CD4-positive, CD25-positive, alpha-beta regulatory T cell (primary cell): ENCODE measurements at regions not wholly inside any gene's neighbourhood (a gene's known extent, or its start where the extent isn't known, plus 50 kb on each side); places are given as distances from the start of the nearest gene placed in this dataset.

Source experiments
- ATAC-seq, 2 donors: fragments of 150-1000 bp; cut with Tn5 transposase; one replicate each; pipeline ENCODE4 v1.10.0; 2021; ENCODE audit warnings: low read depth in 2 of 2, moderate number of reproducible peaks in 2 of 2, moderate library complexity in 1 of 2
- DNase-seq, 3 donors: peaks; one replicate each; pipeline versions ENCODE4 v3.0.0 to v3.0.0-alpha.2; 2012 to 2022; ENCODE audit warnings: mixed read lengths in 1 of 3
- H3K27ac ChIP-seq: one replicate; pipeline ENCODE4 v1.7.0; 2013; ENCODE audit warnings: mild to moderate bottlenecking, low read length; ENCODE audit not compliant: insufficient read depth, poor library complexity, severe bottlenecking
- H3K27me3 ChIP-seq: one replicate; pipeline ENCODE4 v1.7.0; 2013; ENCODE audit warnings: low read length; ENCODE audit not compliant: control insufficient read depth, insufficient read depth
- H3K36me3 ChIP-seq: one replicate; pipeline ENCODE4 v1.7.0; 2013; ENCODE audit warnings: mild to moderate bottlenecking, low read length, moderate library complexity; ENCODE audit not compliant: control insufficient read depth, insufficient read depth
- H3K4me1 ChIP-seq: 2 replicates; pipeline ENCODE4 v1.7.0; 2013; ENCODE audit warnings: mild to moderate bottlenecking, low read length; ENCODE audit not compliant: insufficient read depth, control insufficient read depth, poor library complexity, severe bottlenecking
- H3K4me3 ChIP-seq: one replicate; pipeline ENCODE4 v1.7.0; 2013; ENCODE audit warnings: low read depth, mild to moderate bottlenecking, low read length, moderate library complexity
- H3K9me3 ChIP-seq, 2 experiments: 1 replicate in 1 of 2; 2 replicates in 1 of 2; pipeline ENCODE4 v1.7.0; 2013; ENCODE audit warnings: low read length in 2 of 2, mild to moderate bottlenecking in 1 of 2, moderate library complexity in 1 of 2; ENCODE audit not compliant: control insufficient read depth in 2 of 2
- H3K27ac Mint-ChIP-seq, 3 donors: one replicate each; pipeline ENCODE4 v1.8.0; 2020 to 2022; ENCODE audit warnings: mild to moderate bottlenecking in 3 of 3, mixed read lengths in 3 of 3, moderate library complexity in 2 of 3
- H3K27me3 Mint-ChIP-seq: one replicate; pipeline ENCODE4 v1.8.0; 2022; ENCODE audit warnings: mild to moderate bottlenecking, mixed read lengths
- H3K36me3 Mint-ChIP-seq: one replicate; pipeline ENCODE4 v1.8.0; 2020; ENCODE audit warnings: mixed read lengths
- H3K4me1 Mint-ChIP-seq, 4 donors: one replicate each; pipeline ENCODE4 v1.8.0; 2020 to 2022; ENCODE audit warnings: mixed read lengths in 4 of 4, mild to moderate bottlenecking in 1 of 4
- H3K4me3 Mint-ChIP-seq, 4 donors: one replicate each; pipeline ENCODE4 v1.8.0; 2020 to 2022; ENCODE audit warnings: mild to moderate bottlenecking in 4 of 4, mixed read lengths in 4 of 4, moderate library complexity in 3 of 4
- H3K9me3 Mint-ChIP-seq, 7 donors: one replicate each; pipeline ENCODE4 v1.8.0; 2020 to 2022; ENCODE audit warnings: mixed read lengths in 7 of 7, mild to moderate bottlenecking in 3 of 7, moderate library complexity in 2 of 7

DNA sequence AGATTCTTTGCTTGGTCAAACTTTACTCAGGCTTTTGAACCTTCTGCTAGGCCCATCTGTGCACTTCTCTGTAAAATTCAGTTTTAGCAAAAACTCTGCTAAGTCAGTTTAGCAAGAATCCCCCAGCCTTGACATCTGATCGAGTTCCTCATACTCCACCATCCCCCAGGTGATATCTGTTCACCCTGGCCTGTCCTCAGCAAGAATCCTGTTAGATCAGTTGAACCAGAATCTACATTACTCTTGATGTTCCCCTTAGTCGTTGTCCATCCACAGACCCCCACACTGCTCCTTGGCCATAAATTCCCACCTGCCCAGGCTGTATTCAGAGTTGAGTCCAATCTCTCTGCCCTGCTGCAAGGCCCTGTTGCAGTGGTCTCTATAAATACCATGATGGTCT, 162.6 kb downstream of the ZNF674 start:
- peaks cover 5% of the 10 kb centered on the region for H3K27me3 Mint-ChIP-seq
- Histone ChIP-seq H3K9me3 (no peaks in the 10 kb centered on the region), H3K36me3 (no peaks in the 10 kb centered on the region), H3K27me3 (no peaks in the 10 kb centered on the region), H3K4me3 (no peak overlapping the region), H3K27ac (no peak overlapping the region), H3K4me1 (no peaks in the 10 kb centered on the region)
- no peak overlapping the region for H3K27ac Mint-ChIP-seq
- peaks cover 0 to 3% (median 0%) of the 10 kb centered on the region in 7 donors for H3K9me3 Mint-ChIP-seq
- no peak for ATAC-seq
- H3K4me1 Mint-ChIP-seq: no peaks in the 10 kb centered on the region
- no peaks in the 10 kb centered on the region for H3K36me3 Mint-ChIP-seq
- H3K4me3 Mint-ChIP-seq: no peak overlapping the region
- no peak for DNase-seq

DNA sequence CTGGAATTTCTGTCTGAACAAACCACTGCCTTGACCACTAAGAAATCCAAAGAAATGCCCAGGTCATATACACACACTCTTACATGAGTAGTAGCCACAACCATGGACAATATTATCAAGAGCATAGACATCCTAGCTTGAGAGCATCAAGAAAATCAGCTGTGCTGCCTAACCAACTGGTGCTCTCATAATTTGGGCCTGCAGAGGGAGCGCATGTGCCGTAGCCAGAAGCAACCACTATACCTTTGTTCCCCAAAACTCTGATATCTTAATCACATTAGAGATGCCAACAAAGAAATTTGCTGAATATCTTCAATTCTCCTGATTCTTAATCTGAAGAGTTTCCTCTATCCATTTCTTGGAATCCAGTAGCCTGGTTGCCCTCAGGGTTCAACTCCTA, 163.6 kb downstream of the ZNF674 start:
- H3K36me3 ChIP-seq: no peaks in the 10 kb centered on the region
- H3K27me3 ChIP-seq: no peaks in the 10 kb centered on the region
- no peak overlapping the region for H3K4me3 Mint-ChIP-seq
- no peak overlapping the region for H3K27ac Mint-ChIP-seq
- no peaks in the 10 kb centered on the region for H3K4me1 Mint-ChIP-seq
- H3K9me3 ChIP-seq: no peaks in the 10 kb centered on the region
- DNase-seq (peak in 1 of 3 donors; percentile 44), ATAC-seq (no peak)
- H3K27me3 Mint-ChIP-seq: peaks cover 5% of the 10 kb centered on the region
- no peaks in the 10 kb centered on the region for H3K4me1 ChIP-seq
- peaks cover 0 to 3% (median 0%) of the 10 kb centered on the region in 7 donors for H3K9me3 Mint-ChIP-seq
- no peaks in the 10 kb centered on the region for H3K36me3 Mint-ChIP-seq
- no peak overlapping the region for H3K27ac ChIP-seq
- no peak overlapping the region for H3K4me3 ChIP-seq

DNA sequence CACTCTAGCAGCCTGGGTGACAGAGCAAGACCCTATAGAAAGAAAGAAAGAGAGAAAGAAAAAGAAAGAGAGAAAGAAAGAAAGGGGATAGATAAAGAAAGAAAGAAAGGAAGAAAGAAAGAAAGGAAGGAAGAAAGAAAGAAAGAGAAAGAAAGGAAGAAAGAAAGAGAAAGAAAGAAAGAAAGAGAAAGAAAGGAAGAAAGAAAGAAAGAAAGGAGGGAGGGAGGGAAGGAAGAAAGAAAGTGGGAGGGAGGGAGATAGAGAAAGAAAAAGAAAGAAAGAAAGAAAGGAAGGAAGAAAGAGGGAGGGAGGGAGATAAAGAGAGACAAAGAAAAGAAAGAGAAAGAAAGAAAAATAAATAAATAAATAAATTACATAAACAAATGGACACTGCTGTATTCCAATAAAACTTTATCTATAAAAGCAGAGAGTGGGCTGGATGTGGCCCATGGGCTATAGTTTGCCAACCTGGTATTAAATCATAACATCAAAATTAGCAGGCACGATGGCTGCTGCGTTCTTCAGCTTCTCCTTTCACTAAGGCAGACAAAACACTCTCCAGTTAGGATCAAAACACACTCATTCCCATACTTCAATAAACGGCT, 165.0 kb downstream of the ZNF674 start:
- ATAC-seq (no peak), DNase-seq (no peak)
- Histone ChIP-seq H3K4me1 (no peaks in the 10 kb centered on the region), H3K9me3 (no peaks in the 10 kb centered on the region), H3K4me3 (no peak overlapping the region), H3K27me3 (no peaks in the 10 kb centered on the region), H3K27ac (no peak overlapping the region), H3K36me3 (no peaks in the 10 kb centered on the region)
- Mint-ChIP-seq H3K36me3 (no peaks in the 10 kb centered on the region), H3K4me1 (no peaks in the 10 kb centered on the region), H3K9me3 (peaks cover 0 to 3% (median 0%) of the 10 kb centered on the region in 7 donors), H3K27me3 (no peaks in the 10 kb centered on the region), H3K27ac (peak overlapping the region in 1 of 3 donors; percentile 82), H3K4me3 (no peak overlapping the region)

DNA sequence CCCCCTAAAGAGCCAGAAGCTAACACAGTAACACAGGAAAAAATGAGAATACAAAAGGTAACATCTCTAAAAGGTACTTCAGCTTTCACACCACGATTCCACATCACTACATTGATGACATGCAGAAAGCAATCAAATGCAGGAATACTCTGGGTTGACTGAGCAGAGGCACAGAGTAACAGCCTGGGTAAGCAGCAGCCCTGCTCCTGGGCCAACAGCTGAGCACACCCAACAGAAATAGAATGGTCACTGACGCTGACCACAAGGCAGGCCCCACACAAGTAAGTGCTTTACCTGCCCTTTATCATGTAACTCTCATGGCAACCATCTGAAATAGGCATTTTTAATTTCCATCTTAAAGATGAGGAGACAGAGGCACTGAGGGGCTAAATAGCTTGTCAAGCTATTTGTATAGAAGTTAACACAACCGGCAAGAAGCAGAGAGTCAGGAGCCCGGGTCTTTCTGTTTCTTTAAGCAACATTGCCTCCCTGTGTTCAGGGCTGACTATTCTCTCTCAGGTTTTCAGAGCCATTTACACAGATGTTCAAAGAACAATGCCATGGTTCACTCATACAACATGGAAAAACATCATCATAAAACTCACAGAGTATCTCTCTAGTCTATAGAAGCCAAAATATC, 168.9 kb downstream of the ZNF674 start:
- Mint-ChIP-seq H3K36me3 (no peaks in the 10 kb centered on the region), H3K27ac (peak overlapping the region in 1 of 3 donors; percentile 46), H3K27me3 (no peaks in the 10 kb centered on the region), H3K4me3 (no peak overlapping the region), H3K4me1 (no peaks in the 10 kb centered on the region), H3K9me3 (peaks cover 0 to 1% (median 0%) of the 10 kb centered on the region in 7 donors)
- Histone ChIP-seq H3K36me3 (no peaks in the 10 kb centered on the region), H3K27me3 (no peaks in the 10 kb centered on the region), H3K9me3 (no peaks in the 10 kb centered on the region), H3K27ac (no peak overlapping the region), H3K4me1 (no peaks in the 10 kb centered on the region), H3K4me3 (no peak overlapping the region)
- DNase-seq (peak in 2 of 3 donors; percentile 10 to 37), ATAC-seq (no peak)

DNA sequence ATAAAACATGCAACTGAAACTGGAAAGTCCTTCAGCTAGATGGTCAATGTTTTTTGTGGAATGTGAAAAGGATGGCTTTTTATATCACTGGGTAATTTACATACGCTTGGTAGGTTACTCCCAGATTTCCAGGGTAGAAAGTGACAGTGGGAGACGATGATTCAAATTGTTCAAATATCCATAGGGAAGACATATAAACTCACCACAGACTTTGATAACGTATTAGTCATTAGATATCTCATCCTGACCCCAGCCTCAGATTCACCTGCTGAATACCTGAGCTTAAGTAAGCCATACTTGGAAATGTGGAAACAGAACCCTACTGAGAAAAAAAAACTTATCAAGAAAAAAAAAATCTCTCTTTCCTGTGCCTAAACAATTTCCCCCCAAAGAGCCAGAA, 169.4 kb downstream of the ZNF674 start:
- no peak overlapping the region for H3K4me3 ChIP-seq

DNA sequence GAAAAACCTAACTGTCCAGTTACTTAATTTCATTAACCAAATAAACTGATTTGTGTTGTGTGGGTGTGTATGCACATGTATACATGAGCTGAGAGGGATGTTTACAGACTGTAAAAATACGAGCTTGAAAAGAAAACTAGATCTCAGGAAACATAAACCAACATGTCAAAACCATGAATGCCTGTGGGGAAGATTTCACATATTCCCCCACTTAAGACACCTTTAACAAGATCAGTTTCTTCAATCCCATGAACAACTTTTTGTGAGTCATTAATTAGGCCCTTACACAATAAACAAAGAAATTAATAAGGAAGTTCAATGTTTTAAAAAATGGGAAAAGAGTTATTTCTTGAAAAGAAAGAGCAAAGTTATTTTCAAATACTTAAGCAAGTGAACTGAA, 170.8 kb downstream of the ZNF674 start:
- H3K27ac Mint-ChIP-seq: no peak overlapping the region

More for the DNA sequence above, 169.4 kb downstream of the ZNF674 start:
- peak overlapping the region in 1 of 3 donors; percentile 46 for H3K27ac Mint-ChIP-seq
- no peaks in the 10 kb centered on the region for H3K4me1 Mint-ChIP-seq
- no peaks in the 10 kb centered on the region for H3K36me3 Mint-ChIP-seq
- Histone ChIP-seq H3K4me1 (no peaks in the 10 kb centered on the region), H3K27ac (no peak overlapping the region), H3K27me3 (no peaks in the 10 kb centered on the region), H3K9me3 (no peaks in the 10 kb centered on the region), H3K36me3 (no peaks in the 10 kb centered on the region)
- peaks cover 0 to 1% (median 0%) of the 10 kb centered on the region in 7 donors for H3K9me3 Mint-ChIP-seq
- H3K27me3 Mint-ChIP-seq: no peaks in the 10 kb centered on the region
- ATAC-seq (no peak), DNase-seq (no peak)
- no peak overlapping the region for H3K4me3 Mint-ChIP-seq

DNA sequence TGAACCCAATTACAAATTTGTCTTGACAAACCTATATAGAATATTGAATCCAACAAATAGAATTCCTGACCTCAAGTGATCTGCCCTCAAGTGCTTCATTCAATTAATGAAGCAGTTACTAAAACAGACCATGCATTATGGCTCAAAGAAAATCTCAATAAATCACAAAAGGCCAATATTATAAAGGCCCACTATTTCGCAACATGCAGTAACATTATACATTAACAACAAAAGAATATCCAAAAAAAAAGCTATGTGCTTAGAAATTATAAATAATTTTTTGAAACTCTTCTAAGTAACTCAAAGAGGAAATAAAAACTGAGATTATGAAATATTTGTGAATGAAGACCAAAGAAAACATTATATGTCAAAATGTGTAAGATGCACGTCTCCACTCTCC, 177.7 kb downstream of the ZNF674 start:
- DNase-seq (no peak), ATAC-seq (no peak)
- Histone ChIP-seq H3K27ac (no peak overlapping the region), H3K4me3 (no peak overlapping the region), H3K36me3 (no peaks in the 10 kb centered on the region), H3K4me1 (no peaks in the 10 kb centered on the region), H3K27me3 (no peaks in the 10 kb centered on the region), H3K9me3 (no peaks in the 10 kb centered on the region)
- Mint-ChIP-seq H3K36me3 (no peaks in the 10 kb centered on the region), H3K4me1 (no peaks in the 10 kb centered on the region), H3K27ac (no peak overlapping the region), H3K4me3 (no peak overlapping the region), H3K9me3 (peaks cover 0 to 2% (median 0%) of the 10 kb centered on the region in 7 donors), H3K27me3 (no peaks in the 10 kb centered on the region)

More for the DNA sequence above, 170.8 kb downstream of the ZNF674 start:
- H3K36me3 ChIP-seq: no peaks in the 10 kb centered on the region
- Mint-ChIP-seq H3K4me1 (no peaks in the 10 kb centered on the region), H3K9me3 (peaks cover 0 to 1% (median 0%) of the 10 kb centered on the region in 7 donors), H3K4me3 (no peak overlapping the region), H3K27me3 (no peaks in the 10 kb centered on the region), H3K36me3 (no peaks in the 10 kb centered on the region)
- DNase-seq: no peak
- H3K9me3 ChIP-seq: no peaks in the 10 kb centered on the region
- no peaks in the 10 kb centered on the region for H3K27me3 ChIP-seq
- no peak for ATAC-seq
- no peak overlapping the region for H3K4me3 ChIP-seq
- no peaks in the 10 kb centered on the region for H3K4me1 ChIP-seq
- H3K27ac ChIP-seq: no peak overlapping the region
